HEK293T (cell line): ENCODE measurements at regions not wholly inside any gene's neighbourhood (a gene's known extent, or its start where the extent isn't known, plus 50 kb on each side); places are given as distances from the start of the nearest gene placed in this dataset.

Experiments used
- CTCF ChIA-PET: fragments of 350-600 bp; formaldehyde crosslinking; extraction: SDS; loops from one replicate; lab custom pipeline; 2021; ENCODE audit warnings: antibody characterized with exemption, inconsistent platforms; lab: Yijun Ruan, JAX
- POLR2A ChIA-PET: fragments of 350-600 bp; formaldehyde crosslinking; extraction: SDS; loops from one replicate; lab custom pipeline; 2020; ENCODE audit warnings: antibody characterized with exemption, inconsistent platforms; lab: Yijun Ruan, JAX
- DNase-seq: peaks from one replicate; pipeline ENCODE4 v3.0.0; 2012; ENCODE audit warnings: mixed read lengths; ENCODE audit errors: extremely low spot score
- ARNT ChIP-seq: fragments of 450-650 bp; IDR thresholded peaks from 2 replicates; pipeline ENCODE4 v1.6.1; 2017; ENCODE audit warnings: mild to moderate bottlenecking
- BHLHE40 ChIP-seq: fragments of 450-650 bp; IDR thresholded peaks from 2 replicates; pipeline ENCODE4 v1.6.1; 2016; ENCODE audit warnings: mild to moderate bottlenecking, moderate library complexity, borderline replicate concordance
- CTBP1 ChIP-seq: fragments of 450-650 bp; IDR thresholded peaks from 2 replicates; pipeline ENCODE4 v1.6.1; 2016; ENCODE audit warnings: borderline replicate concordance
- ELF4 ChIP-seq: fragments of 450-650 bp; IDR thresholded peaks from 2 replicates; pipeline ENCODE4 v1.6.1; 2017; ENCODE audit warnings: antibody characterized with exemption
- FOXA1 ChIP-seq: fragments of 450-650 bp; IDR thresholded peaks from 2 replicates; pipeline ENCODE4 v1.6.1; 2016; ENCODE audit warnings: mild to moderate bottlenecking
- FOXK2 ChIP-seq: fragments of 450-650 bp; IDR thresholded peaks from 2 replicates; pipeline ENCODE4 v1.6.1; 2016; ENCODE audit warnings: mild to moderate bottlenecking
- FOXM1 ChIP-seq: fragments of 450-650 bp; IDR thresholded peaks from 2 replicates; pipeline ENCODE4 v1.6.1; 2017; ENCODE audit warnings: mild to moderate bottlenecking, borderline replicate concordance
- HDGF ChIP-seq: fragments of 450-650 bp; IDR thresholded peaks from 2 replicates; pipeline ENCODE4 v1.6.1; 2017; ENCODE audit warnings: antibody characterized with exemption, borderline replicate concordance
- L3MBTL2 ChIP-seq: fragments of 450-650 bp; conservative IDR thresholded peaks from 2 replicates; pipeline ENCODE4 v1.6.1; 2016; ENCODE audit warnings: mild to moderate bottlenecking
- LEF1 ChIP-seq: fragments of 450-650 bp; IDR thresholded peaks from 2 replicates; pipeline ENCODE4 v1.6.1; 2017; ENCODE audit warnings: mild to moderate bottlenecking, borderline replicate concordance
- NFRKB ChIP-seq: fragments of 450-650 bp; IDR thresholded peaks from 2 replicates; pipeline ENCODE4 v1.6.1; 2016; ENCODE audit warnings: mild to moderate bottlenecking, moderate library complexity
- SP1 ChIP-seq: fragments of 450-650 bp; IDR thresholded peaks from 2 replicates; pipeline ENCODE4 v1.6.1; 2017
- SUZ12 ChIP-seq: fragments of 450-650 bp; IDR thresholded peaks from 2 replicates; pipeline ENCODE4 v1.6.1; 2016; ENCODE audit warnings: mild to moderate bottlenecking
- TARDBP ChIP-seq: fragments of 450-650 bp; IDR thresholded peaks from 2 replicates; pipeline ENCODE4 v1.6.1; 2016
- ZNF384 ChIP-seq: fragments of 450-650 bp; IDR thresholded peaks from 2 replicates; pipeline ENCODE4 v1.6.1; 2016
- TF ChIP-seq, protein P1 (sequence below): fragments of 450-650 bp; IDR thresholded peaks from 2 replicates; pipeline ENCODE4 v1.6.1; 2016

DNA sequence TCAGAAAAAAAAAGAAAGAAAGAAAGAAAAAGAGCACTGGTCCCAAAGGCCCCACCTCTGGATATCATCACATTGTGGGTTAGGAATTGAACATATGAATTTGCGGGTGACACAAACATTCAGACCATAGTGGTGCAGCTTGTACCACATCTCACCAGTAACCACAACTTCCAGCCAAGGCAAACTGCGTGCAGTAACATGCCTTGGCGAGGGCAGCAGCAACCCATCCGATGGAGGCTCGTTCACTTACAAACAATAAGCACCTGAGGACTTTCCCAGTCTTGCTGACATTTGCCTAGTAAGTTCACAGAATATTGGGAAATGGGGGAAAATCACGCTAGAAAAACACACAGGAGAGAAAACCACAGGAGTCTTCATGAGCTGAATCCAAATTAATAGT, 508.1 kb downstream of the ZNF608 start:
- DNase-seq = no peak
- CTCF ChIA-PET = no interaction called here
- POLR2A ChIA-PET = no interaction called here
- TF ChIP-seq ELF4 (no peak), SUZ12 (no peak), ARNT (no peak), TARDBP (no peak), NFRKB (no peak), FOXM1 (no peak), CTBP1 (no peak)
- TF ChIP-seq, protein P1, sequence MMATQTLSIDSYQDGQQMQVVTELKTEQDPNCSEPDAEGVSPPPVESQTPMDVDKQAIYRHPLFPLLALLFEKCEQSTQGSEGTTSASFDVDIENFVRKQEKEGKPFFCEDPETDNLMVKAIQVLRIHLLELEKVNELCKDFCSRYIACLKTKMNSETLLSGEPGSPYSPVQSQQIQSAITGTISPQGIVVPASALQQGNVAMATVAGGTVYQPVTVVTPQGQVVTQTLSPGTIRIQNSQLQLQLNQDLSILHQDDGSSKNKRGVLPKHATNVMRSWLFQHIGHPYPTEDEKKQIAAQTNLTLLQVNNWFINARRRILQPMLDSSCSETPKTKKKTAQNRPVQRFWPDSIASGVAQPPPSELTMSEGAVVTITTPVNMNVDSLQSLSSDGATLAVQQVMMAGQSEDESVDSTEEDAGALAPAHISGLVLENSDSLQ = no peak

- no peak for DNase-seq
- POLR2A ChIA-PET = no interaction called here
- TF ChIP-seq FOXA1 (no peak), ELF4 (no peak), FOXK2 (no peak), CTBP1 (no peak), NFRKB (no peak), HDGF (no peak), ZNF384 (no peak), L3MBTL2 (no peak), LEF1 (no peak), FOXM1 (no peak), ARNT (no peak), TARDBP (no peak), SUZ12 (no peak), SP1 (no peak)
- TF ChIP-seq, protein P1 = no peak
- CTCF ChIA-PET = interaction anchor here (0.5 kb wide), 1 partner anchor 589 kb away, joined by 12 read pairs; no protein-coding TSS in a partner anchor
These were observed 509.2 kb downstream of the ZNF608 start for GRCh38 chr5:124237206-124237695.

GRCh38 chr5:124236361-124237205, 509.9 kb downstream of the ZNF608 start:
- DNase-seq = no peak
- TF ChIP-seq HDGF (no peak), NFRKB (no peak), CTBP1 (no peak), SP1 (no peak), L3MBTL2 (no peak), ZNF384 (no peak), FOXM1 (no peak), BHLHE40 (no peak), FOXA1 (no peak), LEF1 (no peak), TARDBP (no peak), ELF4 (no peak), FOXK2 (no peak)
- TF ChIP-seq, protein P1 = no peak
- ChIA-PET POLR2A (no interaction called here), CTCF (interaction anchor here (0.5 to 0.8 kb wide), 2 partner anchors 590 to 791 kb away, joined by 3 to 12 read pairs; no protein-coding TSS in a partner anchor)

DNA sequence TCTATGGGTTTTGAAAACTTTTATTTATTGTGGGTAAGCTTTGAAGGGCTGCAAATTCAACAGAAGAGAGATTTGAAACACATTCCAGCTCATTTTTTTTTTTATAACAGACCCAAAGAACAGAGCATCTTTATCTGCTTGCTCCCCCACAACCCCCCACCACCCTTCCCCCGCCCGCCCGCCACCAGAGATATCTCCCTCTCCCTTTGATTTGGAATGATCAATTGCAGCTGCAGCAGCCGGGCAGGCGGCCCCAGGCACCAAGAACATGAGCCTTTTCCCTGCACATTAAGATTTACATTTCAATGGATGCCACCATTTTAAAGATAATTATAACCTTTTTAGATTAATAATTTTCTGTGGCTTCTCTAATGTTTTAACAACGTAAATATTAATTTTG, 510.9 kb downstream of the ZNF608 start:
- no peak for TF ChIP-seq FOXM1
- no peak for TF ChIP-seq TARDBP
- TF ChIP-seq LEF1 = no peak
- POLR2A ChIA-PET = no interaction called here
- CTCF ChIA-PET = interaction anchor here (0.8 kb wide), 1 partner anchor 790 kb away, joined by 3 read pairs; no protein-coding TSS in a partner anchor
- no peak for DNase-seq

DNA sequence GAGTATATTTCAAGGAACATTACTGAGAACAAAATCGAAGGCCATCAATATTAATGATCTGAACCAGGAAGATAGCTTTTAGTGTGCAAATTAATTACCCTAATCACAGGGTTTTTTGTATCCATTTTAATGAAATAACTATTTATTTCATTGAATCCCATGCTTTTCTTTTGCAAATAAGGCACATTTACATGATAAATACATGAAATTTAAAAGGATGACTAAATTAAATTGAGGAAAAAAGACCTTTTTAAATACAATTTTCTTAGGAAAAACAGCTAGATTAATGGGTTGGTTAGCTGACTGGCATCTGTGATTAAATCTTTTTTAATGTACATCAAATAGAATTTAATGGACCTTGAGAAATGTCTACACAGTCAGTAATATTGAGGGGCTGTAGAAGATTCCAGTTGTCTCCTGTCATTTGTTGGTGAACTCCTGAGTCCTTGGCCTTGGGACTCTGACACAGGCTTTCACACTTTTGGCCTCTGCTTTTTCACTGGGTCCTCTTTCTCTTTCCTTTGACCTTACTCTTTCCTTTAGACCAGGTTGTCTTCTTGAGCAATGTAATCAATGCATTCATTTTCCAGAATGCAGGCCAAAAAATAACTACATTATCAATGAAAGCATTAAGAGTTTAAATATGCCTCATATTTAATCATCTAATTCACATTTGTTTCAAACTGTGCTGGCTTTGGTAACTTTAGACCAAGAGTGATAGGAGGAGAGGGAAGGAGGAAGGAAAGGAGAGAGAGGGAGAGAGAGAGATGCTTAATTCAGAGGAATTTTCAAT, 511.5 kb downstream of the ZNF608 start:
- POLR2A ChIA-PET = no interaction called here
- DNase-seq = no peak
- TF ChIP-seq FOXA1 (no peak), BHLHE40 (no peak), NFRKB (no peak), CTBP1 (no peak), SUZ12 (no peak), FOXM1 (no peak)
- CTCF ChIA-PET = no interaction called here
